ENCODE measurements at regions not wholly inside any gene's neighbourhood (a gene's known extent, or its start where the extent isn't known, plus 50 kb on each side); places are given as distances from the start of the nearest gene placed in this dataset.

DNA sequence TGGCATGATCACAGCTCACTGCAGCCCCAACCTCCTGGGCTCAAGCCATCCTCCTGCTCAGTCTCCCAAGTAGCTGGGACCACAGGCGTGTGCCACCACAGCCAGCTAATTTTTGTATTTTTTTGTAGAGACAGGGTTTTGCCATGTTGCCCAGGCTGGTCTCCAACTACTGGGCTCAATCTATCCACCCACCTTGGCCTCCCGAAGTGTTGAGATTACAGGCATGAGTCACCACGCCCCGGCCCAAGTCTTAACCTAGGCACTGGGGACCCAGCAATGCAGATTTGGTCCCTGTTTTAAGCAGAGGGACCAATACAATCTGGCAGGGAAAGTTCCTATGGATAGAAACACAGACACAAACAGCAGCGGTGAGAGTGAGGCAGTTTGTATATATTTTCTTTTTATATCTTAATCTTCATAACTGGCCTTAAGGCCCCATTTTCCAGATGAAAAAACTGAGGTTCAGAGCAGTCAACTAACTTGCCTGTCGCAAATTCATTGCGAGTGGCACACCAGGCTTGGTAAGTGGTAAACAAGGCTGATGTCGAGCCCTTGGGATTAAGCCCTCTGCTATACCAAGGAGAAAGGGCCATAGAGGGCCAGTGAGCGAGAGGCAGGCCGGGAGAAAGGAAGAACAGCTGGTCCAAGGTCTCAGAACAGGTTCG, 77.8 kb upstream of the TINAGL1 start:
- Histone ChIP-seq H3K9me2 (replicated peaks; ENCODE audit: insufficient read depth, low read length) (no peaks in the 10 kb centered on the region), H3F3A (ENCODE audit: insufficient read depth) (no peaks in the 10 kb centered on the region), H3K4me2 (ENCODE audit: low read depth, low read length, poor library complexity, severe bottlenecking) (no peak overlapping the region), H4K20me1 (ENCODE audit: low read depth, low read length) (no peaks in the 10 kb centered on the region), H2AFZ (ENCODE audit: low read depth, low read length, severe bottlenecking) (no peak overlapping the region), H3K9ac (ENCODE audit: low read length) (no peak overlapping the region), H3K27ac (ENCODE audit: low read depth, low read length) (no peak overlapping the region), H3K27me3 (ENCODE audit: low read length) (no peaks in the 10 kb centered on the region), H3K4me3 (ENCODE audit: insufficient read depth, low read length, poor library complexity, severe bottlenecking) (no peak overlapping the region), H3K79me2 (ENCODE audit: insufficient read depth, low read length) (no peaks in the 10 kb centered on the region), H3K9me3 (ENCODE audit: insufficient read depth, low read length) (no peaks in the 10 kb centered on the region), H3K36me3 (ENCODE audit: low read length) (no peaks in the 10 kb centered on the region)
- no peak for TF ChIP-seq CTCF (IDR thresholded peaks at IDR 0.05; ENCODE audit: insufficient read depth, low read length, poor library complexity, severe bottlenecking)
- no peak for TF ChIP-seq EZH2phosphoT487 (conservative IDR thresholded peaks at IDR 0.05; ENCODE audit: low read length)

- H3K4me3 ChIP-seq (ENCODE audit: insufficient read depth, low read length, poor library complexity, severe bottlenecking), result no peak overlapping the region
- no peaks in the 10 kb centered on the region for H4K20me1 ChIP-seq (ENCODE audit: low read depth, low read length)
- no peaks in the 10 kb centered on the region for H3K27me3 ChIP-seq (ENCODE audit: low read length)
- no peak overlapping the region for H3K27ac ChIP-seq (ENCODE audit: low read depth, low read length)
- no peak overlapping the region for H3K4me2 ChIP-seq (ENCODE audit: low read depth, low read length, poor library complexity, severe bottlenecking)
- H3K36me3 ChIP-seq (ENCODE audit: low read length), result no peaks in the 10 kb centered on the region
- no peak for TF ChIP-seq CTCF (IDR thresholded peaks at IDR 0.05; ENCODE audit: insufficient read depth, low read length, poor library complexity, severe bottlenecking)
- TF ChIP-seq EZH2phosphoT487 (conservative IDR thresholded peaks at IDR 0.05; ENCODE audit: low read length), result no peak
- no peak overlapping the region for H3K9ac ChIP-seq (ENCODE audit: low read length)
- H3F3A ChIP-seq (ENCODE audit: insufficient read depth), result no peaks in the 10 kb centered on the region
- H3K9me2 ChIP-seq (replicated peaks; ENCODE audit: insufficient read depth, low read length), result no peaks in the 10 kb centered on the region
- no peaks in the 10 kb centered on the region for H3K79me2 ChIP-seq (ENCODE audit: insufficient read depth, low read length)
- H2AFZ ChIP-seq (ENCODE audit: low read depth, low read length, severe bottlenecking), result no peak overlapping the region
- no peaks in the 10 kb centered on the region for H3K9me3 ChIP-seq (ENCODE audit: insufficient read depth, low read length)
These were observed 74.8 kb upstream of the TINAGL1 start for GRCh38 chr1:31501505-31501904.

DNA sequence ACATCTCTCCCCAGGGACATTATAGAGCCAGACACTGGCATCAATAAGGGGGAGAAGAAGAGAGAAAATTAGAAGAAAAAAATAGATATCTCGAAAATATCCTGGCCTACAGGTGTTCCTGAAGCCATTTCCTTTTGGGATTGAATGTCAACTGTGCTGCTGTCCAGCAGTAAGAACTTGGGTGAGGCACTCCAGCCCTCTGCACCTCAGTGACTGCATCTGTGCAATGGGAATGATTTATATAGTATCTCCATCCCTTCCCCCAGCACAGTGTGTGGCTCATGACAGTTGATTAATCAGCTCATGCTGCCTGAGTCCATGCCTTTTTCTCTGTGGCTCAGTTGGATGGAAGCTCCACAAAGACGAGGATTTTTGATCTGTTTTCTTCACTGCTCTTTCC, 74.1 kb upstream of the TINAGL1 start:
- TF ChIP-seq CTCF (IDR thresholded peaks at IDR 0.05; ENCODE audit: insufficient read depth, low read length, poor library complexity, severe bottlenecking) (no peak), EZH2phosphoT487 (conservative IDR thresholded peaks at IDR 0.05; ENCODE audit: low read length) (no peak)
- Histone ChIP-seq H3K36me3 (ENCODE audit: low read length) (no peaks in the 10 kb centered on the region), H2AFZ (ENCODE audit: low read depth, low read length, severe bottlenecking) (no peak overlapping the region), H3K27ac (ENCODE audit: low read depth, low read length) (no peak overlapping the region), H3K9me3 (ENCODE audit: insufficient read depth, low read length) (no peaks in the 10 kb centered on the region), H3K27me3 (ENCODE audit: low read length) (no peaks in the 10 kb centered on the region), H4K20me1 (ENCODE audit: low read depth, low read length) (no peaks in the 10 kb centered on the region), H3K9ac (ENCODE audit: low read length) (no peak overlapping the region), H3F3A (ENCODE audit: insufficient read depth) (no peaks in the 10 kb centered on the region), H3K9me2 (replicated peaks; ENCODE audit: insufficient read depth, low read length) (no peaks in the 10 kb centered on the region), H3K4me3 (ENCODE audit: insufficient read depth, low read length, poor library complexity, severe bottlenecking) (no peak overlapping the region), H3K79me2 (ENCODE audit: insufficient read depth, low read length) (no peaks in the 10 kb centered on the region), H3K4me2 (ENCODE audit: low read depth, low read length, poor library complexity, severe bottlenecking) (no peak overlapping the region)

Measured in SU-DHL-6 (cell line).